ENCODE measurements at regions not wholly inside any gene's neighbourhood (a gene's known extent, or its start where the extent isn't known, plus 50 kb on each side); places are given as distances from the start of the nearest gene placed in this dataset.
"Not testable (repeated sequence)": the region's sequence is repeated elsewhere in the genome, so short reads cannot be mapped to it uniquely, and the experiment has no call there.

DNA sequence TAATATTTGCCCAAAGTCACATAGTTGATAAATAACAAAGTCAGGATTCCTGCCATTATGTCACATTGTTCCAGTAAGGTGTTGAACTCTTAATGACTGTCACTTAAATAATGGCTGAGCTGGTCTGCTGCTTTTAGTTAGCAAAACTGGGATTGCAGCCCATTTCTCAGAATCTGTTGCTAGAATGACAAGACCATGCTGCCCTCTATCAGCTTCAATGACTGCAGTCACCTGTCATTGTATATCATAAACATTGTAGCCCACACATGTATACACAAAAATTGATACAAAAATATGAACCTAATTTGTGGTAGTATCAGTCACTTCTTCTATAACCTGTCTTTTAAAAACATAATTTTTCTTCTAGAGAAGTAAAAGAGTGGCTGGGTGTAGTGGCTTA is 121.1 kb downstream of the FAM161A start:
- H3K4me3 ChIP-seq (ENCODE audit: low read depth, low read length): no peak overlapping the region
- TF ChIP-seq CTCF (IDR thresholded peaks at IDR 0.05; ENCODE audit: low read depth, low read length) (no peak), MAX (IDR thresholded peaks at IDR 0.05; ENCODE audit: low read depth, low read length) (no peak), MYC (IDR thresholded peaks at IDR 0.05; ENCODE audit: low read depth, low read length) (no peak), POLR2A (IDR thresholded peaks at IDR 0.05; ENCODE audit: extremely low read depth, insufficient read length) (no peak)
- DNase-seq (ENCODE audit: low read depth): no peak

GRCh38 chr2:61727746-61728145 is 126.1 kb downstream of the FAM161A start:
- H3K4me3 ChIP-seq (ENCODE audit: low read depth, low read length): no peak overlapping the region
- peak; percentile 40 for DNase-seq (ENCODE audit: low read depth)
- TF ChIP-seq MAX (IDR thresholded peaks at IDR 0.05; ENCODE audit: low read depth, low read length) (no peak), POLR2A (IDR thresholded peaks at IDR 0.05; ENCODE audit: extremely low read depth, insufficient read length) (no peak), CTCF (IDR thresholded peaks at IDR 0.05; ENCODE audit: low read depth, low read length) (no peak), MYC (IDR thresholded peaks at IDR 0.05; ENCODE audit: low read depth, low read length) (no peak)

- no peak for DNase-seq (ENCODE audit: low read depth)
- no peak for TF ChIP-seq MYC (IDR thresholded peaks at IDR 0.05; ENCODE audit: low read depth, low read length)
- TF ChIP-seq MAX (IDR thresholded peaks at IDR 0.05; ENCODE audit: low read depth, low read length): no peak
- no peak for TF ChIP-seq POLR2A (IDR thresholded peaks at IDR 0.05; ENCODE audit: extremely low read depth, insufficient read length)
- TF ChIP-seq CTCF (IDR thresholded peaks at IDR 0.05; ENCODE audit: low read depth, low read length): no peak
- H3K4me3 ChIP-seq (ENCODE audit: low read depth, low read length): no peak overlapping the region
Observed at GRCh38 chr2:61726456-61727209, 127.2 kb downstream of the FAM161A start.

DNA sequence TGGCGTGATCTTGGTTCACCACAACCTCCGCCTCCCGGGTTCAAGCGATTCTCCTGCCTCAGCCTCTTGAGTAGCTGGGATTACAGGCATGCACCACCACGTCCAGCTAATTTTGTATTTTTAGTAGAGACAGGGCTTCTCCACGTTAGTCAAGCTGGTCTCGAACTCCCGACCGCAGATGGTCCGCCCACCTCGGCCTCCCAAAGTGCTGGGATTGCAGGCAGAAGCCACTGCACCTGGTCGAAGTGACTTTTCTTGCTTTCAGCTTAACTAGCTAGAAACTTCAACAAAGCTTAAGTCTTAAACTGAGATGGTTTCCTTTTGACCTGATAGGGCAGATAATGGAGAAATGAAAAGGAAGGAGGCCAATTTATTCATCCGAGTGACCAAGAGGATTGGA is 130.5 kb downstream of the FAM161A start:
- DNase-seq (ENCODE audit: low read depth): not testable (repeated sequence)

GRCh38 chr2:61722800-61723199 is 131.1 kb downstream of the FAM161A start:
- no peak overlapping the region for H3K4me3 ChIP-seq (ENCODE audit: low read depth, low read length)
- no peak for TF ChIP-seq CTCF (IDR thresholded peaks at IDR 0.05; ENCODE audit: low read depth, low read length)
- no peak for TF ChIP-seq POLR2A (IDR thresholded peaks at IDR 0.05; ENCODE audit: extremely low read depth, insufficient read length)
- no peak for TF ChIP-seq MAX (IDR thresholded peaks at IDR 0.05; ENCODE audit: low read depth, low read length)
- TF ChIP-seq MYC (IDR thresholded peaks at IDR 0.05; ENCODE audit: low read depth, low read length): no peak
- DNase-seq (ENCODE audit: low read depth): no peak

More for the DNA sequence above, 130.5 kb downstream of the FAM161A start:
- not testable (repeated sequence) for H3K4me3 ChIP-seq (ENCODE audit: low read depth, low read length)

DNA sequence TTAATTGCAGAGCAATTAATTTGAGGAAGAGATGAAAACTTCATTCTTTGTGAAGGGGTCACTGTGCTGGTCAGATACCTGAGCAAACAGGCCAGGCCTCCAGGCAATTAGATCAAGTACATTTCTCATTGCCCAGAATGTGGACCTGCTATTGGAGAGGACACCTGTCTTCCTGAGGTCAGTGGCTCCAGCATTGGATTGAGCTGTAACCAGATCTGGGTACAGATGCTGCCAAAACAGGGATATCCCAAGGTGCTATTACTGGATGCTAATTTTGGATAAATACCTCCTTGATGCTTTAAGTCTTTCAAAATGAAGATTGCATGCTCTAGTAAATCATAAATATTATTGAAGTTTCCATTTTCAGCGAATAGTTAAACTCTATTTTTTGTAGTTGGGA is 131.5 kb downstream of the FAM161A start:
- no peak for DNase-seq (ENCODE audit: low read depth)
- TF ChIP-seq MYC (IDR thresholded peaks at IDR 0.05; ENCODE audit: low read depth, low read length): no peak
- no peak for TF ChIP-seq POLR2A (IDR thresholded peaks at IDR 0.05; ENCODE audit: extremely low read depth, insufficient read length)
- TF ChIP-seq CTCF (IDR thresholded peaks at IDR 0.05; ENCODE audit: low read depth, low read length): no peak
- no peak for TF ChIP-seq MAX (IDR thresholded peaks at IDR 0.05; ENCODE audit: low read depth, low read length)
- H3K4me3 ChIP-seq (ENCODE audit: low read depth, low read length): no peak overlapping the region

Data from NB4 (cell line).